GM18511 (cell line): ENCODE measurements at regions not wholly inside any gene's neighbourhood (a gene's known extent, or its start where the extent isn't known, plus 50 kb on each side); places are given as distances from the start of the nearest gene placed in this dataset.

Experiments
- ATAC-seq: cut with Tn5 transposase; IDR thresholded peaks from one replicate; pipeline ENCODE4 v1.9.1; 2021; ENCODE audit warnings: mild to moderate bottlenecking, moderate library complexity; ENCODE audit not compliant: unreplicated experiment

GRCh38 chr16:89027281-89027680 is 50.3 kb upstream of the CBFA2T3 start:
- ATAC-seq, result no peak

- ATAC-seq, result peak; percentile 82
These were observed 55.0 kb upstream of the CBFA2T3 start for GRCh38 chr16:89031715-89032659.

GRCh38 chr16:89033304-89033703 is 56.3 kb upstream of the CBFA2T3 start:
- no peak for ATAC-seq

GRCh38 chr16:89033796-89034572 is 57.0 kb upstream of the CBFA2T3 start:
- no peak for ATAC-seq

GRCh38 chr16:89034573-89034961 is 57.6 kb upstream of the CBFA2T3 start:
- no peak for ATAC-seq

- no peak for ATAC-seq
These were observed 58.1 kb upstream of the CBFA2T3 start for GRCh38 chr16:89034971-89035668.

GRCh38 chr16:89035669-89036570 is 57.7 kb upstream of the ACSF3 start:
- ATAC-seq, result no peak

- no peak for ATAC-seq
These were observed 56.9 kb upstream of the ACSF3 start for GRCh38 chr16:89036776-89037175.

- no peak for ATAC-seq
These were observed 56.1 kb upstream of the ACSF3 start for GRCh38 chr16:89037261-89038152.

GRCh38 chr16:89038221-89038721 is 55.4 kb upstream of the ACSF3 start:
- ATAC-seq, result no peak

GRCh38 chr16:89038811-89039735 is 54.6 kb upstream of the ACSF3 start:
- ATAC-seq, result no peak

- ATAC-seq, result no peak
These were observed 53.9 kb upstream of the ACSF3 start for GRCh38 chr16:89039756-89040155.

GRCh38 chr16:89040391-89040790 is 53.3 kb upstream of the ACSF3 start:
- ATAC-seq, result no peak

GRCh38 chr16:89040861-89041570 is 52.6 kb upstream of the ACSF3 start:
- ATAC-seq, result no peak

- ATAC-seq, result no peak
These were observed 51.8 kb upstream of the ACSF3 start for GRCh38 chr16:89041571-89042481.
